Mucosa of descending colon (tissue), 3 donors: ENCODE measurements at regions not wholly inside any gene's neighbourhood (a gene's known extent, or its start where the extent isn't known, plus 50 kb on each side); places are given as distances from the start of the nearest gene placed in this dataset.

Experiments
- ATAC-seq: fragments of 200-7000 bp; cut with Tn5 transposase; one replicate; pipeline ENCODE4 v1.9.1; 2020; ENCODE audit warnings: mild to moderate bottlenecking, moderate library complexity
- DNase-seq, 3 donors: peaks; one replicate each; pipeline ENCODE4 v3.0.0-alpha.2; 2020
- H3K36me3 ChIP-seq: fragments of 200-600 bp; one replicate; pipeline ENCODE4 v1.8.0; 2021; ENCODE audit warnings: low read depth, mild to moderate bottlenecking
- H3K4me1 ChIP-seq: fragments of 200-600 bp; one replicate; pipeline ENCODE4 v1.8.0; 2021; ENCODE audit warnings: low read depth, mild to moderate bottlenecking
- H3K4me3 ChIP-seq: fragments of 200-600 bp; one replicate; pipeline ENCODE4 v1.8.0; 2021; ENCODE audit warnings: mild to moderate bottlenecking
- H3K9me3 ChIP-seq: fragments of 200-600 bp; one replicate; pipeline ENCODE4 v1.8.0; 2021; ENCODE audit warnings: mild to moderate bottlenecking
- intact Hi-C, 2 donors: fragments of 100-400 bp; cut with DNase I in 1 of 2; cut with micrococcal nuclease in 1 of 2; formaldehyde crosslinking; loops; one replicate each; pipeline versions ENCODE4 v1.11.0 to v1.11.1; 2022; cut with DNase I, micrococcal nuclease
- TF ChIP-seq, protein P1 (sequence below): fragments of 200-600 bp; IDR thresholded peaks from one replicate; pipeline ENCODE4 v1.8.0; 2022; ENCODE audit warnings: antibody characterized with exemption, mild to moderate bottlenecking
- donor health status: DM: no; HTN: no; CAD: no; lungs with moderate emphysema.
- donor health status: DM: no; HTN: no; CAD: no.
- donor health status: DM: no; HTN: yes; CAD: no.

GRCh38 chr4:54513741-54514140, 144.0 kb upstream of the KIT start:
- no peak for ATAC-seq
- TF ChIP-seq, protein P1, sequence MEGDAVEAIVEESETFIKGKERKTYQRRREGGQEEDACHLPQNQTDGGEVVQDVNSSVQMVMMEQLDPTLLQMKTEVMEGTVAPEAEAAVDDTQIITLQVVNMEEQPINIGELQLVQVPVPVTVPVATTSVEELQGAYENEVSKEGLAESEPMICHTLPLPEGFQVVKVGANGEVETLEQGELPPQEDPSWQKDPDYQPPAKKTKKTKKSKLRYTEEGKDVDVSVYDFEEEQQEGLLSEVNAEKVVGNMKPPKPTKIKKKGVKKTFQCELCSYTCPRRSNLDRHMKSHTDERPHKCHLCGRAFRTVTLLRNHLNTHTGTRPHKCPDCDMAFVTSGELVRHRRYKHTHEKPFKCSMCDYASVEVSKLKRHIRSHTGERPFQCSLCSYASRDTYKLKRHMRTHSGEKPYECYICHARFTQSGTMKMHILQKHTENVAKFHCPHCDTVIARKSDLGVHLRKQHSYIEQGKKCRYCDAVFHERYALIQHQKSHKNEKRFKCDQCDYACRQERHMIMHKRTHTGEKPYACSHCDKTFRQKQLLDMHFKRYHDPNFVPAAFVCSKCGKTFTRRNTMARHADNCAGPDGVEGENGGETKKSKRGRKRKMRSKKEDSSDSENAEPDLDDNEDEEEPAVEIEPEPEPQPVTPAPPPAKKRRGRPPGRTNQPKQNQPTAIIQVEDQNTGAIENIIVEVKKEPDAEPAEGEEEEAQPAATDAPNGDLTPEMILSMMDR = no peak

DNA sequence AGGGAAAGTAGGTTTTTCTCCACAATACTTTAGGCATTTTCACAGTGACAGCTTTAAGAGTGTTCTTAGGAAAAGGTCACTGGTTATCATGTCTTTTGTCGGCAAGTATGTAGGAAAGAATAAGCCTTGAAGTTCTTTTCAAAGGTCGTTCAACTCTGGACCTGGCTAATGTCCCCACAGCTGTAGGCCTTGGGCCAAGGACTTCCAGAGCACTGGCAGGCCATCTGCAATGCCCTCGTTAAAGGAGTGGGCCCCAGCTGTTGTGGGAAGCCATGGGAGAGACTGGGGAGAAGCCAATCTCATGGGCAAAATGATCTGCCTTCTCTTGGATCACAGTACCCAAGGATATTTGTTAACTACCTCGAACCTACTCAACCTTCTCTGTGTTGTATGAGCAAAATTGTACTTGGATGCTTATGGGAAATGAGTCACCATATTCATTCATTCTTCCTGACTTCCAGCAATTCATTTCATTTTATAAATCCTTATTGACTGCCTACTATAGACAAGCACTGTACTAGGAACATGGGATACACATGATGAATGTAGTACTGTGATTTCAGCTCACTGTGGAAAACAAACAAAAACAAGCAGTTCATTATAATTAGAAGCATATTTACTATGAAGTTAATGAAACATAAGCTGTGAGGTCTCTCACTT, 141.1 kb upstream of the KIT start:
- H3K36me3 ChIP-seq = no peaks in the 10 kb centered on the region
- TF ChIP-seq, protein P1 = no peak
- intact Hi-C loops = no loop called here
- H3K9me3 ChIP-seq = no peaks in the 10 kb centered on the region
- DNase-seq = no peak
- no peaks in the 10 kb centered on the region for H3K4me1 ChIP-seq
- no peak overlapping the region for H3K4me3 ChIP-seq
- no peak for ATAC-seq

More at GRCh38 chr4:54513741-54514140, 144.0 kb upstream of the KIT start:
- Histone ChIP-seq H3K4me1 (no peaks in the 10 kb centered on the region), H3K9me3 (no peaks in the 10 kb centered on the region), H3K36me3 (no peaks in the 10 kb centered on the region), H3K4me3 (no peak overlapping the region)
- intact Hi-C loops = no loop called here
- no peak for DNase-seq

DNA sequence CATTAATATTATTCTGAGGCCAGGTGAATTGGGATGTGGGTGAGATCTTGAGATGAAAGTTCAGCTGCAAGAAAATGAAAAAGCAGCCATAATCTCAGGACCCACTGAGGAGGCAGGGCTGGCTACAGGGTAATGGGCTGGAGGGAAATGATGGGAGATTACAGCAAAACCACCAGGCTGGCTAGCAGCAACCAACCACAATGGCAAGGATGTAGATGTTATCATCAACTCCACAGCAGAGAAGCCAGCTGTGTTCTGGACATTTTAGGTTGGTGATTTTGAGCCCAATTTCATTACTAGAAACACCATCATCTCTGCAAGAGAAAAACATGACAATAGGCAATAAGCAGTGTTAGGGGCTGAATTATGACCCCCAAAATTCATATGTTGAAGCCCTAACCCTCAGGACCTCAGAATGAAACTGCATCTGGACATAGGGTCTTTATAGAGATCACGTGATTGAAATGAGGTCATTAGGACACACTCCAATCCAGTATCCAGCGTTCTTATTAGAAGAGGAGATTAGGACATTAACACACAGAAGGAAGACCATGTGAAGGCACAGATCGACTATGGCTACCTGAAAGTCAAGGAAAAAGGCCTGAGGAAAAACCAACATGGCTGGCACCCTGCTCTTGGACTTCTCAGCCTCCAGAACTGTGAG, 139.8 kb upstream of the KIT start:
- DNase-seq (no peak), ATAC-seq (no peak)
- Histone ChIP-seq H3K9me3 (no peaks in the 10 kb centered on the region), H3K4me1 (no peaks in the 10 kb centered on the region), H3K36me3 (no peaks in the 10 kb centered on the region), H3K4me3 (no peak overlapping the region)
- intact Hi-C loops = no loop called here
- TF ChIP-seq, protein P1 = no peak

DNA sequence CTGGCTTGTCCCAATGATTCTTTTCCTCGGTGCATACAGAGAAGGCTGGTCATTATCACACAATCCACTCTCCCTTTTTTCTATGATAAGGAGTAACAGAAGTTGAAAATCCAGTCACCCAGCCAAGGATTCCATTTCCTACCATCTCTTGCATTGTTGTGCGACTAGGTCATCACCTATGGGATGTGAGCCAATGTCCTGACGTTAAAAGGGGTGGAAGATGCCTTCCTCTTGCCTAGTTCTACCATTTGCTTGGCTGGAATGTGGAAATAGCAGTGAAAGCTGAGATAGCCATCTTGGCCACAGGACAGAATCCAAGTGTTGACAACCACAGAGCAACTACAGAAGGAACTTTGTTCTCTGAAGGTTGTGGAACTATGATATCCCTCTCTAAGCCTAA, 132.2 kb upstream of the KIT start:
- TF ChIP-seq, protein P1 = no peak
- Histone ChIP-seq H3K4me3 (no peak overlapping the region), H3K9me3 (no peaks in the 10 kb centered on the region), H3K4me1 (no peaks in the 10 kb centered on the region), H3K36me3 (no peaks in the 10 kb centered on the region)
- ATAC-seq (no peak), DNase-seq (no peak)
- intact Hi-C loops = no loop called here

GRCh38 chr4:54526560-54526959, 131.2 kb upstream of the KIT start:
- H3K4me3 ChIP-seq = no peak overlapping the region
- TF ChIP-seq, protein P1 = no peak
- no peaks in the 10 kb centered on the region for H3K4me1 ChIP-seq
- intact Hi-C loops = no loop called here
- no peaks in the 10 kb centered on the region for H3K36me3 ChIP-seq
- DNase-seq (no peak), ATAC-seq (no peak)
- H3K9me3 ChIP-seq = no peaks in the 10 kb centered on the region
